Kidney (tissue), 13 donors: ENCODE measurements at regions not wholly inside any gene's neighbourhood (a gene's known extent, or its start where the extent isn't known, plus 50 kb on each side); places are given as distances from the start of the nearest gene placed in this dataset.

Source experiments
- DNase-seq, 5 donors: peaks; one replicate each; pipeline ENCODE4 v3.0.0-alpha.2; 2013 to 2020
- FAIRE-seq: peaks from 2 replicates; lab custom pipeline; 2012; peaks lifted over from hg19 to GRCh38; lab: Jason Lieb, UNC
- H3K27ac ChIP-seq, 2 donors: one replicate each; pipeline ENCODE4 v1.7.0; 2013; ENCODE audit warnings: low read depth in 2 of 2, low read length in 2 of 2, inconsistent platforms in 1 of 2
- H3K27me3 ChIP-seq: one replicate; pipeline ENCODE4 v1.7.1; 2013; ENCODE audit warnings: low read length, inconsistent platforms; ENCODE audit not compliant: control insufficient read depth, insufficient read depth
- H3K36me3 ChIP-seq, 3 donors: one replicate each; pipeline versions ENCODE4 v1.7.0 to v1.7.1; 2013; ENCODE audit warnings: low read length in 3 of 3, control low read depth in 1 of 3, inconsistent platforms in 1 of 3; ENCODE audit not compliant: insufficient read depth in 3 of 3, control insufficient read depth in 2 of 3
- H3K4me1 ChIP-seq, 3 donors: one replicate each; pipeline versions ENCODE4 v1.7.0 to v1.7.1; 2013; ENCODE audit warnings: low read length in 3 of 3, inconsistent platforms in 1 of 3, low read depth in 1 of 3; ENCODE audit not compliant: control insufficient read depth in 2 of 3, insufficient read depth in 2 of 3
- H3K4me3 ChIP-seq, 3 donors: one replicate each; pipeline versions ENCODE4 v1.7.0 to v1.8.1; 2013; ENCODE audit warnings: low read length in 3 of 3, control low read depth in 1 of 3, inconsistent platforms in 1 of 3
- H3K9ac ChIP-seq, 3 donors: one replicate each; pipeline versions ENCODE4 v1.7.0 to v1.7.1; 2013; ENCODE audit warnings: low read length in 3 of 3, control low read depth in 1 of 3, inconsistent platforms in 1 of 3
- H3K9me3 ChIP-seq, 3 donors: one replicate each; pipeline versions ENCODE4 v1.7.0 to v1.7.1; 2013; ENCODE audit warnings: low read length in 3 of 3, control low read depth in 1 of 3, inconsistent platforms in 1 of 3; ENCODE audit not compliant: control insufficient read depth in 2 of 3, insufficient read depth in 1 of 3
- intact Hi-C: fragments of 100-400 bp; cut with DNase I; formaldehyde crosslinking; loops from one replicate; pipeline ENCODE4 v1.11.1; 2022
- TF ChIP-seq, protein P1 (sequence below): IDR thresholded peaks from 3 replicates; pipeline ENCODE4 v1.5.1; 2012; ENCODE audit warnings: mild to moderate bottlenecking, moderate library complexity, borderline replicate concordance; ENCODE audit not compliant: insufficient read depth; ENCODE audit errors: extremely low read depth
- donor health status: control.
- donor health status: control.
- donor health status: control.
- donor health status: control.
- donor health status: control.
- donor health status: DM: yes; HTN: yes; CAD: no.
- donor health status: Normal renal cell carcinoma (clear cell type).

DNA sequence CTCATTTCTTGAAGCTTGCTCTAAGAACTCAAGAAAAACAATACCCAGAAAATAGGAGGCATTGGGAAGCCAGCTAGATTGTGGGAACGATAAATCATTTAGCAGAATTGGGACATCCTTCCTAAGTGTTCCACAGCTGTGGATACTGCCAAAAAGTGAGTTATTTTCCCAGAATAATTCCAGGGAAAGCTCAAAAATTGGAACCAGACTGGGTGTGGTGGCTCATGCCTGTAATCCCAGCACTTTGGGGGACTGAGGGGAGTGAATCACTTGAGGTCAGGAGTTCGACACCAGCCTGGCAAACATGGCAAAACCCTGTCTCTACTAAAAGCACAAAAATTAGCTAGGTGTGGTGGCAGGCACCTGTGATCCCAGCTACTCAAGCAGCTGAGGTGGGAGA is 68.2 kb upstream of the GK2 start:
- no peak for FAIRE-seq

DNA sequence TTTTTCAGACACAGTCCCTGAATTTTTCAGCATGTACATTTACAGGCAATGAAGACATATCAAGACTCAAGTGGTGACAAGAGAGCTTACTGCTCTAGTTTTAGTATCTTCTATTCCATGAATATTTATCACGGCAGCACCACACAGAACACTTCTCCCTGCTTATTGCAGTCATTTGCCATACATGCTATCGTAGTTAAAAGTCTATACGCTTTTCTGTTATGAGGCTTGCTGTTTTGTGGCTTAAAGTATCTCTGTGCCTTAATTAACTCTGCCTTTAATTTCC is 65.4 kb upstream of the GK2 start:
- no peaks in the 10 kb centered on the region for H3K9me3 ChIP-seq
- no peak overlapping the region for H3K4me3 ChIP-seq
- no peaks in the 10 kb centered on the region for H3K4me1 ChIP-seq
- H3K27ac ChIP-seq = no peak overlapping the region
- no peak overlapping the region for H3K9ac ChIP-seq
- no peak for FAIRE-seq
- TF ChIP-seq, protein P1, sequence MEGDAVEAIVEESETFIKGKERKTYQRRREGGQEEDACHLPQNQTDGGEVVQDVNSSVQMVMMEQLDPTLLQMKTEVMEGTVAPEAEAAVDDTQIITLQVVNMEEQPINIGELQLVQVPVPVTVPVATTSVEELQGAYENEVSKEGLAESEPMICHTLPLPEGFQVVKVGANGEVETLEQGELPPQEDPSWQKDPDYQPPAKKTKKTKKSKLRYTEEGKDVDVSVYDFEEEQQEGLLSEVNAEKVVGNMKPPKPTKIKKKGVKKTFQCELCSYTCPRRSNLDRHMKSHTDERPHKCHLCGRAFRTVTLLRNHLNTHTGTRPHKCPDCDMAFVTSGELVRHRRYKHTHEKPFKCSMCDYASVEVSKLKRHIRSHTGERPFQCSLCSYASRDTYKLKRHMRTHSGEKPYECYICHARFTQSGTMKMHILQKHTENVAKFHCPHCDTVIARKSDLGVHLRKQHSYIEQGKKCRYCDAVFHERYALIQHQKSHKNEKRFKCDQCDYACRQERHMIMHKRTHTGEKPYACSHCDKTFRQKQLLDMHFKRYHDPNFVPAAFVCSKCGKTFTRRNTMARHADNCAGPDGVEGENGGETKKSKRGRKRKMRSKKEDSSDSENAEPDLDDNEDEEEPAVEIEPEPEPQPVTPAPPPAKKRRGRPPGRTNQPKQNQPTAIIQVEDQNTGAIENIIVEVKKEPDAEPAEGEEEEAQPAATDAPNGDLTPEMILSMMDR = no peak
- no peak for DNase-seq
- no peaks in the 10 kb centered on the region for H3K36me3 ChIP-seq
- no peaks in the 10 kb centered on the region for H3K27me3 ChIP-seq
- intact Hi-C loops = no loop called here

More for the DNA sequence above, 68.2 kb upstream of the GK2 start:
- Histone ChIP-seq H3K36me3 (no peaks in the 10 kb centered on the region), H3K4me3 (no peak overlapping the region), H3K9me3 (peaks cover 0 to 3% (median 0%) of the 10 kb centered on the region in 3 donors), H3K27me3 (no peaks in the 10 kb centered on the region), H3K27ac (no peak overlapping the region), H3K4me1 (no peaks in the 10 kb centered on the region), H3K9ac (no peak overlapping the region)
- intact Hi-C loops = no loop called here
- no peak for DNase-seq
- TF ChIP-seq, protein P1 = no peak

DNA sequence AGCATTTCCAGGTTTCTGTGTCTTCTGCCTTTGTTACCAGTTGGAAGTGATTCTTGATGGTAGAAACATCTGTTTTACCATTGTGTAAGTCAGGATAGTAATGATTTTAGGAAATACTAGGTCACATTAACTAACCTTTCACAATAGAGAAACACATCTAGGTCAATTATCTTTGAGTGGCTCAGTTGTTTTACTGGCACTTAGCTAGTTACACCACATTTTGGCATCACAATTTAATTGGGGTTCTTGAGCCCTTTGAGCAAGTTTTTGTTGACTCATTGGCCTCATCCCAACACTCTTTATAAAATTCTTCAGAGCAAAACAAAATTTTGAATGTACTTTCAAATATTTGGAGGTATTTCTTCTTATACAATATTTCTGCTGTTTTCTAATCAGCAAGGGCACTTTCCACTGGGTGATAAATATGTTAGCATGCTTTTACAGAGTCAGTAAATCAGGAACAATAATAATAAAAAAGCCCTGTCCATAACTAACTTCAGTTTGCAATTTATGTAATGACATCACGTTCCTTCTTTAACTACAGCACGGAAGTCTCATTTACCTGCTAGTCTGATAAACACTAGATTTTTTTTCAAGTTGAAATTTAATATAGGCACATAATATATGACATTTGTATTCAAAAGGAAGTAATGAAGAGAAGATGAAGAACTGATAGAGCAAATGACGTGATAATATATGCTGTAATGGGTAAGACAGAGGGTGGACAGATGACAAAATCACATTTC is 64.8 kb upstream of the GK2 start:
- no peak for FAIRE-seq
- Histone ChIP-seq H3K4me3 (no peak overlapping the region), H3K36me3 (no peaks in the 10 kb centered on the region), H3K9ac (no peak overlapping the region), H3K27me3 (no peaks in the 10 kb centered on the region), H3K9me3 (no peaks in the 10 kb centered on the region), H3K27ac (no peak overlapping the region), H3K4me1 (no peaks in the 10 kb centered on the region)
- intact Hi-C loops = no loop called here
- TF ChIP-seq, protein P1 = no peak
- no peak for DNase-seq

DNA sequence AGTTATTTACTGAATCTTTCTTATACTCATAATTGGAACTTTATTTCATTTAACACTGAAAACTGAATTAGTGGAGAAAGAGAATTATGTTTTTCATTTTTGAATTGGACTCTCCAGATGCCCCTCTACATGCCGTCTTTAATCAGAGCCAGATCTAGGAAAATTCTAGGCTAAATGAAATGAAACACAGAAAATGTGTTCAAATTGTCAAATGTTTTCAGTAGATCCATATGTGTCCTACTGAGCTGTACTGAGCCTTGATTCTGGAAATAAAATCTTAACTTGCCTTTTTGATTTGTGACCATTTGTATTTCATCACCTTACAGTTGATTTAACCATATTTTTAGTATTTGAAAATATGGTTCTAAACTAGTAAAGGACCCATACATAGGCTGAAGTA is 64.0 kb upstream of the GK2 start:
- no peaks in the 10 kb centered on the region for H3K36me3 ChIP-seq
- no peaks in the 10 kb centered on the region for H3K9me3 ChIP-seq
- TF ChIP-seq, protein P1 = no peak
- H3K27ac ChIP-seq = no peak overlapping the region
- H3K9ac ChIP-seq = no peak overlapping the region
- intact Hi-C loops = no loop called here
- FAIRE-seq = no peak
- no peaks in the 10 kb centered on the region for H3K4me1 ChIP-seq
- no peak for DNase-seq
- H3K27me3 ChIP-seq = no peaks in the 10 kb centered on the region
- H3K4me3 ChIP-seq = no peak overlapping the region
